ENCODE measurements at regions not wholly inside any gene's neighbourhood (a gene's known extent, or its start where the extent isn't known, plus 50 kb on each side); places are given as distances from the start of the nearest gene placed in this dataset.
A peak's percentile ranks its signal among the peaks of the same experiment; 100 is the strongest.

- H3K27ac ChIP-seq (ENCODE audit: low read depth in 1 of 2, low read length in 1 of 2) = no peak overlapping the region
- DNase-seq = peak in 1 of 3 donors; percentile 47
- no peaks in the 10 kb centered on the region for H3K27me3 ChIP-seq (ENCODE audit: control insufficient read depth in 3 of 3, insufficient read depth in 3 of 3, low read length in 2 of 3)
- ATAC-seq (ENCODE audit: insufficient read depth, low FRiP score) = no peak
- H3K36me3 ChIP-seq (ENCODE audit: control insufficient read depth in 4 of 4, insufficient read depth in 4 of 4, low read length in 4 of 4) = no peaks in the 10 kb centered on the region
- TF ChIP-seq CTCF (IDR thresholded peaks at IDR 0.05; ENCODE audit: control extremely low read depth, extremely low read depth) = no peak
- H3K9me3 ChIP-seq (ENCODE audit: control insufficient read depth in 4 of 4, insufficient read depth in 3 of 4, low read length in 3 of 4) = no peaks in the 10 kb centered on the region
- H3K9ac ChIP-seq (ENCODE audit: insufficient read depth in 1 of 2, low read length in 2 of 2) = no peak overlapping the region
- no peak overlapping the region for H3K4me3 ChIP-seq
- 73 to 82% methylated on average over 10 of the region's 10 CpGs for WGBS, 2 donors
- peaks cover 0 to 12% (median 5%) of the 10 kb centered on the region in 5 donors for H3K4me1 ChIP-seq (ENCODE audit: control insufficient read depth in 5 of 5, insufficient read depth in 5 of 5, low read length in 5 of 5)
Measured at GRCh38 chr5:152641970-152642805, 237.1 kb upstream of the NMUR2 start.

- TF ChIP-seq CTCF (IDR thresholded peaks at IDR 0.05; ENCODE audit: control extremely low read depth, extremely low read depth) = no peak
- DNase-seq (no peak), ATAC-seq (ENCODE audit: insufficient read depth, low FRiP score) (no peak)
- Histone ChIP-seq H3K4me1 (ENCODE audit: control insufficient read depth in 5 of 5, insufficient read depth in 5 of 5, low read length in 5 of 5) (peaks cover 0 to 12% (median 5%) of the 10 kb centered on the region in 5 donors), H3K27ac (ENCODE audit: low read depth in 1 of 2, low read length in 1 of 2) (no peak overlapping the region), H3K9me3 (ENCODE audit: control insufficient read depth in 4 of 4, insufficient read depth in 3 of 4, low read length in 3 of 4) (no peaks in the 10 kb centered on the region), H3K4me3 (no peak overlapping the region), H3K9ac (ENCODE audit: insufficient read depth in 1 of 2, low read length in 2 of 2) (no peak overlapping the region), H3K27me3 (ENCODE audit: control insufficient read depth in 3 of 3, insufficient read depth in 3 of 3, low read length in 2 of 3) (no peaks in the 10 kb centered on the region), H3K36me3 (ENCODE audit: control insufficient read depth in 4 of 4, insufficient read depth in 4 of 4, low read length in 4 of 4) (no peaks in the 10 kb centered on the region)
- WGBS, 2 donors = 76 to 82% methylated on average over 1 of the region's 1 CpG
Measured at GRCh38 chr5:152642880-152643279, 237.8 kb upstream of the NMUR2 start.

GRCh38 chr5:152644029-152644728 lies 239.1 kb upstream of the NMUR2 start:
- DNase-seq = peak in 1 of 3 donors; percentile 25
- Histone ChIP-seq H3K4me3 (no peak overlapping the region), H3K9ac (ENCODE audit: insufficient read depth in 1 of 2, low read length in 2 of 2) (no peak overlapping the region), H3K27me3 (ENCODE audit: control insufficient read depth in 3 of 3, insufficient read depth in 3 of 3, low read length in 2 of 3) (no peaks in the 10 kb centered on the region), H3K9me3 (ENCODE audit: control insufficient read depth in 4 of 4, insufficient read depth in 3 of 4, low read length in 3 of 4) (no peaks in the 10 kb centered on the region), H3K36me3 (ENCODE audit: control insufficient read depth in 4 of 4, insufficient read depth in 4 of 4, low read length in 4 of 4) (no peaks in the 10 kb centered on the region), H3K27ac (ENCODE audit: low read depth in 1 of 2, low read length in 1 of 2) (no peak overlapping the region), H3K4me1 (ENCODE audit: control insufficient read depth in 5 of 5, insufficient read depth in 5 of 5, low read length in 5 of 5) (peaks cover 0 to 12% (median 0%) of the 10 kb centered on the region in 5 donors)
- TF ChIP-seq CTCF (IDR thresholded peaks at IDR 0.05; ENCODE audit: control extremely low read depth, extremely low read depth) = no peak
- no peak for ATAC-seq (ENCODE audit: insufficient read depth, low FRiP score)
- WGBS, 2 donors = 52 to 61% methylated on average over 2 of the region's 2 CpGs

Data from lung (tissue), 11 donors.